Stomach (tissue), 4 donors: ENCODE measurements at regions not wholly inside any gene's neighbourhood (a gene's known extent, or its start where the extent isn't known, plus 50 kb on each side); places are given as distances from the start of the nearest gene placed in this dataset.

Experiments
- CTCF ChIP-seq, 7 experiments: fragments of 450-650 bp in 4 of 7; fragments of 200-600 bp in 3 of 7; sonication (generic) in 3 of 7; IDR thresholded peaks; one replicate each; pipeline ENCODE4 v1.5.1; 2016 to 2019; ENCODE audit warnings: antibody characterized with exemption in 7 of 7, control low read depth in 2 of 7, mild to moderate bottlenecking in 1 of 7
- EP300 ChIP-seq: sonication (generic); formaldehyde crosslinking; IDR thresholded peaks from one replicate; pipeline ENCODE4 v1.6.1; 2017; ENCODE audit warnings: antibody characterized with exemption
- POLR2A ChIP-seq, 4 donors: fragments of 450-650 bp; IDR thresholded peaks; one replicate each; pipeline ENCODE4 v1.6.1; 2016; ENCODE audit warnings: antibody characterized with exemption in 4 of 4, control low read depth in 2 of 4, mild to moderate bottlenecking in 1 of 4, moderate library complexity in 1 of 4
- POLR2AphosphoS5 ChIP-seq, 3 donors: sonication (generic); formaldehyde crosslinking; IDR thresholded peaks; one replicate each; pipeline ENCODE4 v1.6.1; 2016; ENCODE audit warnings: antibody characterized with exemption in 3 of 3

- TF ChIP-seq CTCF (IDR thresholded peaks at IDR 0.05) (no peak), POLR2A (IDR thresholded peaks at IDR 0.05) (no peak), POLR2AphosphoS5 (IDR thresholded peaks at IDR 0.05) (no peak), EP300 (no peak)
These were observed 84.7 kb upstream of the ETS2 start for GRCh38 chr21:38721055-38721454.
